IPS-15b (cell line): ENCODE measurements at regions not wholly inside any gene's neighbourhood (a gene's known extent, or its start where the extent isn't known, plus 50 kb on each side); places are given as distances from the start of the nearest gene placed in this dataset.

Source experiments
- H3K27me3 ChIP-seq: one replicate; pipeline ENCODE4 v1.6.1; 2013; ENCODE audit warnings: low read length; ENCODE audit not compliant: control insufficient read depth, insufficient read depth
- H3K36me3 ChIP-seq: one replicate; pipeline ENCODE4 v1.6.1; 2013; ENCODE audit warnings: low read length; ENCODE audit not compliant: control insufficient read depth, insufficient read depth
- H3K4me1 ChIP-seq: one replicate; pipeline ENCODE4 v1.6.1; 2013; ENCODE audit warnings: mild to moderate bottlenecking, low read length; ENCODE audit not compliant: control insufficient read depth, insufficient read depth
- H3K4me3 ChIP-seq: one replicate; pipeline ENCODE4 v1.5.1; 2013; ENCODE audit warnings: low read depth, low read length
- H3K9ac ChIP-seq: one replicate; pipeline ENCODE4 v1.6.1; 2013; ENCODE audit warnings: low read depth, mild to moderate bottlenecking, low read length
- H3K9me3 ChIP-seq: one replicate; pipeline ENCODE4 v1.6.1; 2013; ENCODE audit warnings: mild to moderate bottlenecking, low read length; ENCODE audit not compliant: control insufficient read depth, insufficient read depth

GRCh38 chr14:22417914-22418313, 171.1 kb downstream of the DAD1 start:
- H3K9ac ChIP-seq: no peak overlapping the region
- no peak overlapping the region for H3K4me3 ChIP-seq
- H3K27me3 ChIP-seq: no peaks in the 10 kb centered on the region
- H3K36me3 ChIP-seq: no peaks in the 10 kb centered on the region
- H3K9me3 ChIP-seq: no peaks in the 10 kb centered on the region
- peaks cover 2% of the 10 kb centered on the region for H3K4me1 ChIP-seq

GRCh38 chr14:22416193-22416592, 172.8 kb downstream of the DAD1 start:
- Histone ChIP-seq H3K27me3 (no peaks in the 10 kb centered on the region), H3K36me3 (no peaks in the 10 kb centered on the region), H3K4me3 (no peak overlapping the region), H3K9me3 (no peaks in the 10 kb centered on the region), H3K9ac (no peak overlapping the region), H3K4me1 (peaks cover 2% of the 10 kb centered on the region)

- Histone ChIP-seq H3K9me3 (no peaks in the 10 kb centered on the region), H3K27me3 (no peaks in the 10 kb centered on the region), H3K4me3 (no peak overlapping the region), H3K36me3 (no peaks in the 10 kb centered on the region), H3K9ac (no peak overlapping the region), H3K4me1 (peaks cover 2% of the 10 kb centered on the region)
Measured at GRCh38 chr14:22415605-22415959, 173.4 kb downstream of the DAD1 start.

GRCh38 chr14:22414876-22415604, 174.0 kb downstream of the DAD1 start:
- Histone ChIP-seq H3K4me3 (no peak overlapping the region), H3K9me3 (no peaks in the 10 kb centered on the region), H3K4me1 (peaks cover 2% of the 10 kb centered on the region), H3K36me3 (no peaks in the 10 kb centered on the region), H3K27me3 (no peaks in the 10 kb centered on the region), H3K9ac (no peak overlapping the region)

- Histone ChIP-seq H3K4me1 (no peaks in the 10 kb centered on the region), H3K36me3 (no peaks in the 10 kb centered on the region), H3K27me3 (no peaks in the 10 kb centered on the region), H3K9me3 (no peaks in the 10 kb centered on the region), H3K4me3 (no peak overlapping the region), H3K9ac (no peak overlapping the region)
Measured at GRCh38 chr14:22412926-22413411, 176.1 kb downstream of the DAD1 start.

- H3K9ac ChIP-seq: no peak overlapping the region
- no peak overlapping the region for H3K4me3 ChIP-seq
- H3K9me3 ChIP-seq: no peaks in the 10 kb centered on the region
- no peaks in the 10 kb centered on the region for H3K27me3 ChIP-seq
- H3K4me1 ChIP-seq: no peaks in the 10 kb centered on the region
- H3K36me3 ChIP-seq: no peaks in the 10 kb centered on the region
Measured at GRCh38 chr14:22411398-22412055, 177.5 kb downstream of the DAD1 start.

- H3K27me3 ChIP-seq: no peaks in the 10 kb centered on the region
- no peaks in the 10 kb centered on the region for H3K4me1 ChIP-seq
- H3K9me3 ChIP-seq: no peaks in the 10 kb centered on the region
- no peak overlapping the region for H3K9ac ChIP-seq
- H3K4me3 ChIP-seq: no peak overlapping the region
- no peaks in the 10 kb centered on the region for H3K36me3 ChIP-seq
Measured at GRCh38 chr14:22410497-22410896, 178.5 kb downstream of the DAD1 start.

GRCh38 chr14:22409006-22409405, 180.0 kb downstream of the DAD1 start:
- Histone ChIP-seq H3K36me3 (no peaks in the 10 kb centered on the region), H3K9ac (no peak overlapping the region), H3K4me3 (no peak overlapping the region), H3K27me3 (no peaks in the 10 kb centered on the region), H3K9me3 (no peaks in the 10 kb centered on the region), H3K4me1 (no peaks in the 10 kb centered on the region)

GRCh38 chr14:22408547-22408946, 180.5 kb downstream of the DAD1 start:
- Histone ChIP-seq H3K27me3 (no peaks in the 10 kb centered on the region), H3K4me3 (no peak overlapping the region), H3K36me3 (no peaks in the 10 kb centered on the region), H3K4me1 (no peaks in the 10 kb centered on the region), H3K9me3 (no peaks in the 10 kb centered on the region), H3K9ac (no peak overlapping the region)

GRCh38 chr14:22407033-22407432, 182.0 kb downstream of the DAD1 start:
- no peaks in the 10 kb centered on the region for H3K27me3 ChIP-seq
- H3K36me3 ChIP-seq: no peaks in the 10 kb centered on the region
- no peak overlapping the region for H3K4me3 ChIP-seq
- no peaks in the 10 kb centered on the region for H3K9me3 ChIP-seq
- H3K9ac ChIP-seq: no peak overlapping the region
- H3K4me1 ChIP-seq: no peaks in the 10 kb centered on the region

GRCh38 chr14:22405201-22405600, 183.8 kb downstream of the DAD1 start:
- H3K9ac ChIP-seq: no peak overlapping the region
- no peaks in the 10 kb centered on the region for H3K9me3 ChIP-seq
- no peaks in the 10 kb centered on the region for H3K36me3 ChIP-seq
- no peak overlapping the region for H3K4me3 ChIP-seq
- H3K27me3 ChIP-seq: no peaks in the 10 kb centered on the region
- no peaks in the 10 kb centered on the region for H3K4me1 ChIP-seq

- H3K9me3 ChIP-seq: no peaks in the 10 kb centered on the region
- no peaks in the 10 kb centered on the region for H3K4me1 ChIP-seq
- no peak overlapping the region for H3K4me3 ChIP-seq
- H3K36me3 ChIP-seq: no peaks in the 10 kb centered on the region
- H3K27me3 ChIP-seq: no peaks in the 10 kb centered on the region
- no peak overlapping the region for H3K9ac ChIP-seq
Measured at GRCh38 chr14:22403296-22403695, 185.7 kb downstream of the DAD1 start.
